HG03095 (cell line): ENCODE measurements at regions not wholly inside any gene's neighbourhood (a gene's known extent, or its start where the extent isn't known, plus 50 kb on each side); places are given as distances from the start of the nearest gene placed in this dataset.
"Not testable (repeated sequence)": the region's sequence is repeated elsewhere in the genome, so short reads cannot be mapped to it uniquely, and the experiment has no call there.

Experiments used
- ATAC-seq: cut with Tn5 transposase; IDR thresholded peaks from one replicate; pipeline ENCODE4 v1.9.1; 2021; ENCODE audit warnings: moderate library complexity; ENCODE audit not compliant: unreplicated experiment

- no peak for ATAC-seq
These were observed 189.7 kb upstream of the SLIT2 start for GRCh38 chr4:20062054-20062453.

- ATAC-seq: no peak
These were observed 200.9 kb upstream of the SLIT2 start for GRCh38 chr4:20050768-20051167.

GRCh38 chr4:20049889-20050288 lies 201.8 kb upstream of the SLIT2 start:
- no peak for ATAC-seq

GRCh38 chr4:20046931-20047677 lies 204.6 kb upstream of the SLIT2 start:
- ATAC-seq: no peak

- no peak for ATAC-seq
These were observed 205.5 kb upstream of the SLIT2 start for GRCh38 chr4:20046179-20046578.

- ATAC-seq: no peak
These were observed 206.7 kb upstream of the SLIT2 start for GRCh38 chr4:20044966-20045365.

- no peak for ATAC-seq
These were observed 207.2 kb upstream of the SLIT2 start for GRCh38 chr4:20044502-20044911.

GRCh38 chr4:20043991-20044390 lies 207.7 kb upstream of the SLIT2 start:
- no peak for ATAC-seq

GRCh38 chr4:20042769-20043168 lies 208.9 kb upstream of the SLIT2 start:
- ATAC-seq: no peak

- no peak for ATAC-seq
These were observed 209.8 kb upstream of the SLIT2 start for GRCh38 chr4:20041839-20042407.

GRCh38 chr4:20037745-20038144 lies 214.0 kb upstream of the SLIT2 start:
- no peak for ATAC-seq

GRCh38 chr4:20030108-20030507 lies 221.6 kb upstream of the SLIT2 start:
- no peak for ATAC-seq

GRCh38 chr4:20028645-20029044 lies 223.1 kb upstream of the SLIT2 start:
- ATAC-seq: no peak

GRCh38 chr4:20026456-20026855 lies 225.2 kb upstream of the SLIT2 start:
- ATAC-seq: no peak

GRCh38 chr4:20022471-20022870 lies 229.2 kb upstream of the SLIT2 start:
- no peak for ATAC-seq

- no peak for ATAC-seq
These were observed 231.6 kb upstream of the SLIT2 start for GRCh38 chr4:20020056-20020455.

GRCh38 chr4:20019310-20020015 lies 232.2 kb upstream of the SLIT2 start:
- ATAC-seq: no peak

- ATAC-seq: no peak
These were observed 234.0 kb upstream of the SLIT2 start for GRCh38 chr4:20017777-20018115.

- no peak for ATAC-seq
These were observed 234.5 kb upstream of the SLIT2 start for GRCh38 chr4:20017070-20017776.

GRCh38 chr4:20015636-20016224 lies 236.0 kb upstream of the SLIT2 start:
- no peak for ATAC-seq

GRCh38 chr4:20003836-20004558 lies 247.7 kb upstream of the SLIT2 start:
- ATAC-seq: not testable (repeated sequence)
